Stomach (tissue), 8 donors: ENCODE measurements at regions not wholly inside any gene's neighbourhood (a gene's known extent, or its start where the extent isn't known, plus 50 kb on each side); places are given as distances from the start of the nearest gene placed in this dataset.
"Not testable (repeated sequence)": the region's sequence is repeated elsewhere in the genome, so short reads cannot be mapped to it uniquely, and the experiment has no call there.

Experiments
- DNase-seq, 2 donors: peaks; one replicate each; pipeline versions ENCODE4 v3.0.0 to v3.0.0-alpha.2; 2013 to 2019
- H3K27ac ChIP-seq, 5 donors: fragments of 200-600 bp in 4 of 5; sonication (generic) in 4 of 5; one replicate each; pipeline ENCODE4 v1.5.1; 2013 to 2019; ENCODE audit warnings: mild to moderate bottlenecking in 1 of 5, moderate library complexity in 1 of 5
- H3K27me3 ChIP-seq, 3 donors: fragments of 200-600 bp; sonication (generic); one replicate each; pipeline ENCODE4 v1.5.1; 2017 to 2019; ENCODE audit warnings: mixed run types in 1 of 3
- H3K36me3 ChIP-seq, 4 donors: fragments of 200-600 bp; sonication (generic); 1 replicate in 3 of 4; 2 replicates in 1 of 4; pipeline ENCODE4 v1.5.1; 2016 to 2019
- H3K4me1 ChIP-seq, 4 donors: fragments of 200-600 bp; sonication (generic); one replicate each; pipeline ENCODE4 v1.5.1; 2016 to 2019
- H3K4me3 ChIP-seq, 4 donors: fragments of 200-600 bp; sonication (generic) in 3 of 4; one replicate each; pipeline ENCODE4 v1.5.1; 2016 to 2019; ENCODE audit warnings: mild to moderate bottlenecking in 1 of 4
- H3K9me3 ChIP-seq, 4 donors: fragments of 200-600 bp; sonication (generic); one replicate each; pipeline ENCODE4 v1.5.1; 2016 to 2019
- EP300 ChIP-seq: sonication (generic); formaldehyde crosslinking; IDR thresholded peaks from one replicate; pipeline ENCODE4 v1.6.1; 2017; ENCODE audit warnings: antibody characterized with exemption
- POLR2A ChIP-seq, 4 donors: fragments of 450-650 bp; IDR thresholded peaks; one replicate each; pipeline ENCODE4 v1.6.1; 2016; ENCODE audit warnings: antibody characterized with exemption in 4 of 4, control low read depth in 2 of 4, mild to moderate bottlenecking in 1 of 4, moderate library complexity in 1 of 4
- POLR2AphosphoS5 ChIP-seq, 3 donors: sonication (generic); formaldehyde crosslinking; IDR thresholded peaks; one replicate each; pipeline ENCODE4 v1.6.1; 2016; ENCODE audit warnings: antibody characterized with exemption in 3 of 3
- WGBS, 5 donors: extraction: QIAGEN DNeasy Blood & Tissue Kit in 3 of 5; methylation state at CpG; one replicate each; pipeline versions ENCODE4 v1.1.5 to v1.1.7; 2013 to 2018; 5-methylcytosine and 5-hydroxymethylcytosine counted together
- intact Hi-C: fragments of 100-400 bp; cut with DNase I; formaldehyde crosslinking; loops from one replicate; pipeline ENCODE4 v1.15.1; 2023; ENCODE audit warnings: low total_unique reads
- TF ChIP-seq, protein P1 (sequence below), 7 experiments: fragments of 450-650 bp in 4 of 7; fragments of 200-600 bp in 3 of 7; sonication (generic) in 3 of 7; IDR thresholded peaks; one replicate each; pipeline ENCODE4 v1.5.1; 2016 to 2019; ENCODE audit warnings: antibody characterized with exemption in 7 of 7, control low read depth in 2 of 7, mild to moderate bottlenecking in 1 of 7
- donor health status: healthy with polysubstance abuse.
- donor health status: Bipolar disorder and iron deficiency.
- donor health status: healthy.

GRCh38 chr12:58703866-58704265 lies 216.4 kb downstream of the LRIG3 start:
- TF ChIP-seq POLR2A (IDR thresholded peaks at IDR 0.05) (no peak), EP300 (no peak)
- WGBS, 5 donors, result 60 to 81% (median 80%) methylated on average over 3 of the region's 3 CpGs
- Histone ChIP-seq H3K27me3 (no peaks in the 10 kb centered on the region), H3K4me3 (no peak overlapping the region), H3K27ac (no peak overlapping the region), H3K4me1 (no peaks in the 10 kb centered on the region), H3K36me3 (no peaks in the 10 kb centered on the region), H3K9me3 (no peaks in the 10 kb centered on the region)
- intact Hi-C loops, result no loop called here
- DNase-seq, result peak in 1 of 2 donors; percentile 71

- H3K9me3 ChIP-seq, DNase-seq, H3K4me1 ChIP-seq, H3K27me3 ChIP-seq, intact Hi-C loops, H3K36me3 ChIP-seq, H3K4me3 ChIP-seq, H3K27ac ChIP-seq: not testable (repeated sequence)
Measured at GRCh38 chr12:58704770-58705169, 215.5 kb downstream of the LRIG3 start.

- H3K9me3 ChIP-seq, result peaks cover 0 to 11% (median 10%) of the 10 kb centered on the region in 4 donors
- no peak overlapping the region for H3K4me3 ChIP-seq
- TF ChIP-seq POLR2AphosphoS5 (IDR thresholded peaks at IDR 0.05), result no peak
- TF ChIP-seq EP300, result no peak
- TF ChIP-seq, protein P1, sequence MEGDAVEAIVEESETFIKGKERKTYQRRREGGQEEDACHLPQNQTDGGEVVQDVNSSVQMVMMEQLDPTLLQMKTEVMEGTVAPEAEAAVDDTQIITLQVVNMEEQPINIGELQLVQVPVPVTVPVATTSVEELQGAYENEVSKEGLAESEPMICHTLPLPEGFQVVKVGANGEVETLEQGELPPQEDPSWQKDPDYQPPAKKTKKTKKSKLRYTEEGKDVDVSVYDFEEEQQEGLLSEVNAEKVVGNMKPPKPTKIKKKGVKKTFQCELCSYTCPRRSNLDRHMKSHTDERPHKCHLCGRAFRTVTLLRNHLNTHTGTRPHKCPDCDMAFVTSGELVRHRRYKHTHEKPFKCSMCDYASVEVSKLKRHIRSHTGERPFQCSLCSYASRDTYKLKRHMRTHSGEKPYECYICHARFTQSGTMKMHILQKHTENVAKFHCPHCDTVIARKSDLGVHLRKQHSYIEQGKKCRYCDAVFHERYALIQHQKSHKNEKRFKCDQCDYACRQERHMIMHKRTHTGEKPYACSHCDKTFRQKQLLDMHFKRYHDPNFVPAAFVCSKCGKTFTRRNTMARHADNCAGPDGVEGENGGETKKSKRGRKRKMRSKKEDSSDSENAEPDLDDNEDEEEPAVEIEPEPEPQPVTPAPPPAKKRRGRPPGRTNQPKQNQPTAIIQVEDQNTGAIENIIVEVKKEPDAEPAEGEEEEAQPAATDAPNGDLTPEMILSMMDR (IDR thresholded peaks at IDR 0.05), result no peak
- TF ChIP-seq POLR2A (IDR thresholded peaks at IDR 0.05), result no peak
- intact Hi-C loops, result no loop called here
- no peaks in the 10 kb centered on the region for H3K36me3 ChIP-seq
- H3K4me1 ChIP-seq, result no peaks in the 10 kb centered on the region
- no peak overlapping the region for H3K27ac ChIP-seq
- H3K27me3 ChIP-seq, result no peaks in the 10 kb centered on the region
- no peak for DNase-seq
Measured at GRCh38 chr12:58710901-58711300, 209.4 kb downstream of the LRIG3 start.

- Histone ChIP-seq H3K4me3 (no peak overlapping the region), H3K9me3 (peaks cover 0 to 11% (median 10%) of the 10 kb centered on the region in 4 donors), H3K36me3 (no peaks in the 10 kb centered on the region), H3K4me1 (no peaks in the 10 kb centered on the region), H3K27ac (no peak overlapping the region), H3K27me3 (no peaks in the 10 kb centered on the region)
- 55 to 72% (median 65%) methylated on average over 4 of the region's 4 CpGs for WGBS, 5 donors
- DNase-seq, result no peak
- TF ChIP-seq, protein P1 (IDR thresholded peaks at IDR 0.05), result no peak
- TF ChIP-seq POLR2A (IDR thresholded peaks at IDR 0.05) (no peak), POLR2AphosphoS5 (IDR thresholded peaks at IDR 0.05) (no peak), EP300 (no peak)
- intact Hi-C loops, result no loop called here
Measured at GRCh38 chr12:58711974-58712373, 208.3 kb downstream of the LRIG3 start.

DNA sequence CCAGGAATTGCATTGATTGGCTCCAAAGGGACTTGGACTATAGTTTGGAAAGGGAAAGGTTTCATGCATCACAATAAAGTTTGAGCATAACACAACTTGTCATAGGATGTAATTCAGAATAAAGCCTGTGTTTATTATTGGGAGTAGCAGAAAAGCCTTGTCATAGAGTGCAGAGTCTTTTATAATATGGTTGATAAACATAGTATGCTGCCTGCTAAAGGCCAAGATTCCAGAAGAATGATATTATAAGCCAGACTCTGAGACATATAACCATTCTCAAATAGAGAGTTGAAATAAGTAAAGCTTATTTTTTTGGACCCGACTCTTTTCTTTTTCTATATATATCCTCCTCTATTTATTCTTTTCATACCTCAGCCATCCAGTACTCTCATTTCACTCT lies 207.3 kb downstream of the LRIG3 start:
- intact Hi-C loops, result no loop called here
- Histone ChIP-seq H3K27me3 (no peaks in the 10 kb centered on the region), H3K9me3 (peaks cover 0 to 11% (median 10%) of the 10 kb centered on the region in 4 donors), H3K36me3 (no peaks in the 10 kb centered on the region), H3K4me1 (no peaks in the 10 kb centered on the region), H3K27ac (no peak overlapping the region), H3K4me3 (no peak overlapping the region)
- no peak for TF ChIP-seq EP300
- WGBS, 5 donors, result 63 to 95% (median 78%) methylated on average over 1 of the region's 1 CpG
- DNase-seq, result peak in 1 of 2 donors; percentile 18

DNA sequence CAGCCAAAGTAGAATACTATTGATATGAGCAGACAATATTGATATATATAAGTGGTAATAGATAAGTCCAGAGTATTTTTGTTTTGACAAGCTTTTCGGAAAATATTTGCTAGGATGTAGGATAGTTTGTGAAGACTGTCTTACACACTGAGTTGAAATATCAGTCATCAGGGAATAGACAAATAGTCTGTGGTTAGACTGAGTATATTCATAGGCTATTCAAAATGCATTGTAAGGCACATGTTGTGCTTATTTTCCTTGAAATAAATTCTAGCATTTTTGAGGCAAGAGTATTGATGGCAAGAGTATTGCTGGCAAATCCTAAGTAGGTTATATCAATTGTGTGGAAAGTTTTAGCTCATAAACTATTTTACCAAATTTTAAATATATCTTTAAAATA lies 201.1 kb downstream of the LRIG3 start:
- H3K36me3 ChIP-seq, result no peaks in the 10 kb centered on the region
- H3K9me3 ChIP-seq, result no peaks in the 10 kb centered on the region
- no peak overlapping the region for H3K27ac ChIP-seq
- TF ChIP-seq, protein P1 (IDR thresholded peaks at IDR 0.05), result no peak
- TF ChIP-seq POLR2AphosphoS5 (IDR thresholded peaks at IDR 0.05), result no peak
- TF ChIP-seq EP300, result no peak
- no peak for TF ChIP-seq POLR2A (IDR thresholded peaks at IDR 0.05)
- no peaks in the 10 kb centered on the region for H3K27me3 ChIP-seq
- H3K4me1 ChIP-seq, result no peaks in the 10 kb centered on the region
- no peak overlapping the region for H3K4me3 ChIP-seq
- 86 to 96% (median 93%) methylated on average over 1 of the region's 1 CpG for WGBS, 5 donors
- intact Hi-C loops, result no loop called here
- no peak for DNase-seq
